ENCODE measurements at regions not wholly inside any gene's neighbourhood (a gene's known extent, or its start where the extent isn't known, plus 50 kb on each side); places are given as distances from the start of the nearest gene placed in this dataset.

- H3K4me3 ChIP-seq (ENCODE audit: low read depth, low read length) = no peak overlapping the region
- TF ChIP-seq CTCF (IDR thresholded peaks at IDR 0.05; ENCODE audit: insufficient read depth, low read length, poor library complexity, severe bottlenecking) = no peak
- no peak for DNase-seq (ENCODE audit: low read depth)
- no peaks in the 10 kb centered on the region for H3K27me3 ChIP-seq (ENCODE audit: control insufficient read depth, insufficient read depth, low read length)
- no peaks in the 10 kb centered on the region for H3K36me3 ChIP-seq (ENCODE audit: control insufficient read depth, insufficient read depth, low read length)
Observed at GRCh38 chr4:52246827-52247226, 195.7 kb downstream of the SPATA18 start.

GRCh38 chr4:52247941-52248340 is 196.8 kb downstream of the SPATA18 start:
- TF ChIP-seq CTCF (IDR thresholded peaks at IDR 0.05; ENCODE audit: insufficient read depth, low read length, poor library complexity, severe bottlenecking) = no peak
- no peak overlapping the region for H3K4me3 ChIP-seq (ENCODE audit: low read depth, low read length)
- DNase-seq (ENCODE audit: low read depth) = no peak
- H3K27me3 ChIP-seq (ENCODE audit: control insufficient read depth, insufficient read depth, low read length) = no peaks in the 10 kb centered on the region
- H3K36me3 ChIP-seq (ENCODE audit: control insufficient read depth, insufficient read depth, low read length) = no peaks in the 10 kb centered on the region

GRCh38 chr4:52248820-52249219 is 197.7 kb downstream of the SPATA18 start:
- Histone ChIP-seq H3K36me3 (ENCODE audit: control insufficient read depth, insufficient read depth, low read length) (no peaks in the 10 kb centered on the region), H3K4me3 (ENCODE audit: low read depth, low read length) (no peak overlapping the region), H3K27me3 (ENCODE audit: control insufficient read depth, insufficient read depth, low read length) (no peaks in the 10 kb centered on the region)
- TF ChIP-seq CTCF (IDR thresholded peaks at IDR 0.05; ENCODE audit: insufficient read depth, low read length, poor library complexity, severe bottlenecking) = no peak
- no peak for DNase-seq (ENCODE audit: low read depth)

GRCh38 chr4:52249581-52249980 is 198.5 kb downstream of the SPATA18 start:
- Histone ChIP-seq H3K4me3 (ENCODE audit: low read depth, low read length) (no peak overlapping the region), H3K36me3 (ENCODE audit: control insufficient read depth, insufficient read depth, low read length) (no peaks in the 10 kb centered on the region), H3K27me3 (ENCODE audit: control insufficient read depth, insufficient read depth, low read length) (no peaks in the 10 kb centered on the region)
- TF ChIP-seq CTCF (IDR thresholded peaks at IDR 0.05; ENCODE audit: insufficient read depth, low read length, poor library complexity, severe bottlenecking) = no peak
- DNase-seq (ENCODE audit: low read depth) = no peak

GRCh38 chr4:52250154-52250553 is 199.1 kb downstream of the SPATA18 start:
- no peaks in the 10 kb centered on the region for H3K36me3 ChIP-seq (ENCODE audit: control insufficient read depth, insufficient read depth, low read length)
- no peaks in the 10 kb centered on the region for H3K27me3 ChIP-seq (ENCODE audit: control insufficient read depth, insufficient read depth, low read length)
- no peak overlapping the region for H3K4me3 ChIP-seq (ENCODE audit: low read depth, low read length)
- DNase-seq (ENCODE audit: low read depth) = no peak
- no peak for TF ChIP-seq CTCF (IDR thresholded peaks at IDR 0.05; ENCODE audit: insufficient read depth, low read length, poor library complexity, severe bottlenecking)

- H3K27me3 ChIP-seq (ENCODE audit: control insufficient read depth, insufficient read depth, low read length) = no peaks in the 10 kb centered on the region
- no peaks in the 10 kb centered on the region for H3K36me3 ChIP-seq (ENCODE audit: control insufficient read depth, insufficient read depth, low read length)
- DNase-seq (ENCODE audit: low read depth) = no peak
- TF ChIP-seq CTCF (IDR thresholded peaks at IDR 0.05; ENCODE audit: insufficient read depth, low read length, poor library complexity, severe bottlenecking) = no peak
- H3K4me3 ChIP-seq (ENCODE audit: low read depth, low read length) = no peak overlapping the region
Observed at GRCh38 chr4:52251864-52252263, 200.8 kb downstream of the SPATA18 start.
